Activated naive CD8-positive, alpha-beta T cell (primary cell): ENCODE measurements at regions not wholly inside any gene's neighbourhood (a gene's known extent, or its start where the extent isn't known, plus 50 kb on each side); places are given as distances from the start of the nearest gene placed in this dataset.

Source experiments
- H3K27ac Mint-ChIP-seq: one replicate; pipeline ENCODE4 v1.8.0; 2021; ENCODE audit warnings: mixed read lengths
- H3K27me3 Mint-ChIP-seq: one replicate; pipeline ENCODE4 v1.8.0; 2021; ENCODE audit warnings: mixed read lengths
- H3K36me3 Mint-ChIP-seq: one replicate; pipeline ENCODE4 v1.8.0; 2021; ENCODE audit warnings: mixed read lengths
- H3K4me1 Mint-ChIP-seq: one replicate; pipeline ENCODE4 v1.8.0; 2021; ENCODE audit warnings: low read depth, mixed read lengths
- H3K4me3 Mint-ChIP-seq: one replicate; pipeline ENCODE4 v1.8.0; 2021; ENCODE audit warnings: mild to moderate bottlenecking, mixed read lengths
- H3K9me3 Mint-ChIP-seq: one replicate; pipeline ENCODE4 v1.8.0; 2021; ENCODE audit warnings: low read depth, mixed read lengths

DNA sequence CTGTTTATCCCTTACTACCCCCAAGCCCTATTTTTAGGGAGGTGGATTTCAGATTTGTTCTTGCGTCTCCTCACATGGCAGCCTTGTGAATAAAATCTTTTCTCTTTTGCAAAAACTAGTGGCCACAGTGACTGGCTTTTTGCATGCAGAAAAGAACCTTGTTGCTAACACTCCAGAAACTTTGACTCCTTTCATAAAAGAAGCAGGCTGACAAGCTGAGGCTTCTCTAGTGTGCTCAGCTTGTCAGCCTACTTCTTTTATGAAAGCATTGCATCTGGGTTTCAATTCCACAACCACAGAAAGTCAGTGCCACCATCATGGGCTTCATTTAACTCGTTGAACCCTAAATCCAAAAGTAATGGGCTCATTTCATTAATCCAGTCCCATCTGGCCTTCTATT is 761.0 kb upstream of the COBL start:
- H3K4me1 Mint-ChIP-seq = no peaks in the 10 kb centered on the region
- H3K27ac Mint-ChIP-seq = no peak overlapping the region
- H3K36me3 Mint-ChIP-seq = no peaks in the 10 kb centered on the region
- no peaks in the 10 kb centered on the region for H3K9me3 Mint-ChIP-seq
- no peaks in the 10 kb centered on the region for H3K27me3 Mint-ChIP-seq
- no peak overlapping the region for H3K4me3 Mint-ChIP-seq

GRCh38 chr7:52074912-52075311 is 758.3 kb upstream of the COBL start:
- no peak overlapping the region for H3K27ac Mint-ChIP-seq
- H3K4me1 Mint-ChIP-seq = no peaks in the 10 kb centered on the region
- no peaks in the 10 kb centered on the region for H3K36me3 Mint-ChIP-seq
- no peaks in the 10 kb centered on the region for H3K27me3 Mint-ChIP-seq
- H3K4me3 Mint-ChIP-seq = no peak overlapping the region
- no peaks in the 10 kb centered on the region for H3K9me3 Mint-ChIP-seq

GRCh38 chr7:52074071-52074470 is 757.5 kb upstream of the COBL start:
- no peaks in the 10 kb centered on the region for H3K36me3 Mint-ChIP-seq
- H3K9me3 Mint-ChIP-seq = peaks cover 3% of the 10 kb centered on the region
- H3K27ac Mint-ChIP-seq = no peak overlapping the region
- H3K27me3 Mint-ChIP-seq = no peaks in the 10 kb centered on the region
- no peaks in the 10 kb centered on the region for H3K4me1 Mint-ChIP-seq
- H3K4me3 Mint-ChIP-seq = no peak overlapping the region

DNA sequence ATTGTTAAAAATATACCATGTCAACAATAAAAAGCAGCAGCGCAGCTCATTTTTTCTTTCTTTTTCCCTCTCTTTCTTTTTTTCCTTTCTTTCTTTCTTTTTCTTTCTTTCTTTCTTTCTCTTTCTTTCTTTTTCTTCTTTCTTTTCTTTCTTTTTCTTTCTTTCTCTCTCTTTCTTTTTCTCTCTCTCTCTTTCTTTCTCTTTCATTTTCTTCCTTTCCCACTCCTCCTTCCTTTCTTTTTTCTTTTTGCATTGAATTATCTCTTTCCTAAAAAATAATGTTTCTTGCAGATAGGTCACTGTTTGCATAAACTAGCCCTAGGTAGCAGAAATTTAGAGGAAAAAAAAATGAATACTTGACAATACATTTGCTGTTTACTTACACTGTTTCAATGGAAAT is 755.1 kb upstream of the COBL start:
- H3K27ac Mint-ChIP-seq = no peak overlapping the region
- peaks cover 3% of the 10 kb centered on the region for H3K9me3 Mint-ChIP-seq
- H3K27me3 Mint-ChIP-seq = no peaks in the 10 kb centered on the region
- no peak overlapping the region for H3K4me3 Mint-ChIP-seq
- no peaks in the 10 kb centered on the region for H3K36me3 Mint-ChIP-seq
- H3K4me1 Mint-ChIP-seq = no peaks in the 10 kb centered on the region

DNA sequence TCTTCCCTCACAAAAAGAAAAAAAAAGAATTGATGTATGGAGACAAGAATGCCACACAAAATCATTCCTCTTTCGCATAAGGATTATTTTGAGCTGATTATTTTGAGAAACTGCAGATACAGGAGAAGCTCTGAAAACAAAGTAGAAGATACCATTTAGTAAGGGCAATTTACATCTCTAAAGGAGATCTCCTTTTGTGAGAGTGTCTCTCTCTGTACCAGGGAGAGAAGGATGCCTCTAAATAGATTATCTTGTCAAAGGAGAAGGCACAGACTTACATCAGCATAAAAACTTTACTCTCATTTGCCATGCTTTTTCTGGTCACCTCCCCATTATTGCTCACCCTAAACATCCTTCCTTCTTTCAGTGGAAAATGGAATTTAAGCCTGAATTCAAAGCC is 747.9 kb upstream of the COBL start:
- no peak overlapping the region for H3K27ac Mint-ChIP-seq

GRCh38 chr7:52061666-52062065 is 745.1 kb upstream of the COBL start:
- Mint-ChIP-seq H3K27ac (no peak overlapping the region), H3K27me3 (no peaks in the 10 kb centered on the region)

More for the DNA sequence above, 747.9 kb upstream of the COBL start:
- H3K4me3 Mint-ChIP-seq = no peak overlapping the region
- no peaks in the 10 kb centered on the region for H3K36me3 Mint-ChIP-seq
- H3K27me3 Mint-ChIP-seq = no peaks in the 10 kb centered on the region
- H3K9me3 Mint-ChIP-seq = peaks cover 4% of the 10 kb centered on the region
- H3K4me1 Mint-ChIP-seq = no peaks in the 10 kb centered on the region

GRCh38 chr7:52053525-52053924 is 736.9 kb upstream of the COBL start:
- Mint-ChIP-seq H3K4me1 (no peaks in the 10 kb centered on the region), H3K4me3 (no peak overlapping the region), H3K36me3 (no peaks in the 10 kb centered on the region), H3K27ac (no peak overlapping the region), H3K9me3 (no peaks in the 10 kb centered on the region), H3K27me3 (no peaks in the 10 kb centered on the region)

More at GRCh38 chr7:52061666-52062065, 745.1 kb upstream of the COBL start:
- no peak overlapping the region for H3K4me3 Mint-ChIP-seq
- no peaks in the 10 kb centered on the region for H3K36me3 Mint-ChIP-seq
- peaks cover 3% of the 10 kb centered on the region for H3K9me3 Mint-ChIP-seq
- H3K4me1 Mint-ChIP-seq = no peaks in the 10 kb centered on the region

- H3K4me1 Mint-ChIP-seq = no peaks in the 10 kb centered on the region
Measured at GRCh38 chr7:52030722-52031121, 714.1 kb upstream of the COBL start.

GRCh38 chr7:52026140-52026539 is 709.5 kb upstream of the COBL start:
- no peaks in the 10 kb centered on the region for H3K4me1 Mint-ChIP-seq
- no peaks in the 10 kb centered on the region for H3K9me3 Mint-ChIP-seq
- no peak overlapping the region for H3K4me3 Mint-ChIP-seq
- no peaks in the 10 kb centered on the region for H3K27me3 Mint-ChIP-seq
- no peak overlapping the region for H3K27ac Mint-ChIP-seq
- no peaks in the 10 kb centered on the region for H3K36me3 Mint-ChIP-seq

More at GRCh38 chr7:52030722-52031121, 714.1 kb upstream of the COBL start:
- Mint-ChIP-seq H3K27me3 (no peaks in the 10 kb centered on the region), H3K36me3 (no peaks in the 10 kb centered on the region), H3K4me3 (no peak overlapping the region), H3K9me3 (no peaks in the 10 kb centered on the region), H3K27ac (no peak overlapping the region)

DNA sequence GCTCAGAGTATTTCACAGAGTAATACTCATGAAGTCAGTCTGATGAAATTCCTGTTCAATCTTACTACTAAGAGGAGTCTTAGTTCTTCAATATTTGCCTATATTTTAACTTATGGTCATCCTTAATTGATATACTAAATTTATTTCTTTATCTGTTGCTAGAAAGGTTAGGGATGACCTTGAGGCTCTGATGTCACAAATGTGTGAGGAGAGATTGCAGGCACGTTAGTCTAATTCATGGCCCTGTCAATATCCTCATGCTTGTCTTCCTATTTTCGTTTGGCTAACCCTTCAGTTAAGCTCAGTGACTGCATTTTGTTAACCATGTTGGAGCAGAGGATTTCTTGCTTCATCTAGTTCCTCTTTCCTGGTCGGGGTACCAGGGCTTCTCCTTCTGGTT is 704.7 kb upstream of the COBL start:
- no peaks in the 10 kb centered on the region for H3K36me3 Mint-ChIP-seq
- no peak overlapping the region for H3K4me3 Mint-ChIP-seq
- no peak overlapping the region for H3K27ac Mint-ChIP-seq
- H3K9me3 Mint-ChIP-seq = no peaks in the 10 kb centered on the region
- H3K4me1 Mint-ChIP-seq = no peaks in the 10 kb centered on the region
- H3K27me3 Mint-ChIP-seq = no peaks in the 10 kb centered on the region

GRCh38 chr7:52018680-52019054 is 702.1 kb upstream of the COBL start:
- H3K27ac Mint-ChIP-seq = no peak overlapping the region
- H3K9me3 Mint-ChIP-seq = no peaks in the 10 kb centered on the region
- H3K4me3 Mint-ChIP-seq = no peak overlapping the region
- H3K27me3 Mint-ChIP-seq = no peaks in the 10 kb centered on the region
- no peaks in the 10 kb centered on the region for H3K36me3 Mint-ChIP-seq
- no peaks in the 10 kb centered on the region for H3K4me1 Mint-ChIP-seq

GRCh38 chr7:52017802-52018679 is 701.4 kb upstream of the COBL start:
- Mint-ChIP-seq H3K36me3 (no peaks in the 10 kb centered on the region), H3K4me3 (no peak overlapping the region), H3K27me3 (no peaks in the 10 kb centered on the region), H3K27ac (no peak overlapping the region), H3K9me3 (no peaks in the 10 kb centered on the region), H3K4me1 (no peaks in the 10 kb centered on the region)

- H3K4me1 Mint-ChIP-seq = no peaks in the 10 kb centered on the region
- peaks cover 4% of the 10 kb centered on the region for H3K9me3 Mint-ChIP-seq
- H3K27ac Mint-ChIP-seq = no peak overlapping the region
- no peak overlapping the region for H3K4me3 Mint-ChIP-seq
- H3K36me3 Mint-ChIP-seq = no peaks in the 10 kb centered on the region
- H3K27me3 Mint-ChIP-seq = no peaks in the 10 kb centered on the region
Measured at GRCh38 chr7:52009181-52009580, 692.6 kb upstream of the COBL start.

DNA sequence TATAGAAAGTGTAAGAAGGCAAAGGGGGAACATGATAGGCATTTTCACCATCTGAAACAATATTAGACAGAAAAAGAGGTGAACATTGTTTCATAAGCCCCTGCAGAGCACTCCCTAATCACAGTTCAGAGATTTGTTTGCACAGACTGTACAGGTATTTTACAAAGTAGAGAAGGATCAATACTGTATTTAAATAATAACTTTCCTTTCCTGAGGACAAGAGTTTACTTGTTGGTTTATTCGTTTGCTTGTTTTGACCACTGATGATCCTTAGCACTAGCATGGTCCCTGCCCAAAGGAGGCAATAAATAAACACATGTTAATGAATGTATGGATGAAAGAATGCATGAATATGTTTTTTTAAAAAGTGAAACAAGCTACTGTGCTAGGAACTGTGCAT is 690.1 kb upstream of the COBL start:
- H3K4me3 Mint-ChIP-seq = no peak overlapping the region

GRCh38 chr7:52005613-52006012 is 689.0 kb upstream of the COBL start:
- Mint-ChIP-seq H3K4me3 (no peak overlapping the region), H3K9me3 (peaks cover 4% of the 10 kb centered on the region), H3K4me1 (no peaks in the 10 kb centered on the region), H3K27me3 (no peaks in the 10 kb centered on the region), H3K36me3 (no peaks in the 10 kb centered on the region), H3K27ac (no peak overlapping the region)

More for the DNA sequence above, 690.1 kb upstream of the COBL start:
- Mint-ChIP-seq H3K36me3 (no peaks in the 10 kb centered on the region), H3K27me3 (no peaks in the 10 kb centered on the region), H3K4me1 (no peaks in the 10 kb centered on the region), H3K27ac (no peak overlapping the region), H3K9me3 (peaks cover 4% of the 10 kb centered on the region)

- Mint-ChIP-seq H3K27me3 (no peaks in the 10 kb centered on the region), H3K27ac (no peak overlapping the region), H3K4me3 (no peak overlapping the region), H3K36me3 (no peaks in the 10 kb centered on the region), H3K4me1 (no peaks in the 10 kb centered on the region), H3K9me3 (peaks cover 22% of the 10 kb centered on the region)
Measured at GRCh38 chr7:51995596-51996179, 679.1 kb upstream of the COBL start.
